Activated naive CD8-positive, alpha-beta T cell treated with anti-CD3 and anti-CD28 coated beads for 36 hours (primary cell): ENCODE measurements at regions not wholly inside any gene's neighbourhood (a gene's known extent, or its start where the extent isn't known, plus 50 kb on each side); places are given as distances from the start of the nearest gene placed in this dataset.

Experiments used
- DNase-seq: peaks from one replicate; pipeline ENCODE4 v3.0.0; 2021
- H3K27ac Mint-ChIP-seq: one replicate; pipeline ENCODE4 v1.8.0; 2022; ENCODE audit warnings: mild to moderate bottlenecking, moderate library complexity, mixed read lengths
- H3K27me3 Mint-ChIP-seq: one replicate; pipeline ENCODE4 v1.8.0; 2022; ENCODE audit warnings: mild to moderate bottlenecking, mixed read lengths
- H3K36me3 Mint-ChIP-seq: one replicate; pipeline ENCODE4 v1.8.0; 2021; ENCODE audit warnings: mild to moderate bottlenecking, mixed read lengths
- H3K4me1 Mint-ChIP-seq: one replicate; pipeline ENCODE4 v1.8.0; 2021; ENCODE audit warnings: mixed read lengths
- H3K4me3 Mint-ChIP-seq: one replicate; pipeline ENCODE4 v1.8.0; 2022; ENCODE audit warnings: mild to moderate bottlenecking, moderate library complexity, mixed read lengths
- H3K9me3 Mint-ChIP-seq: one replicate; pipeline ENCODE4 v1.8.0; 2022; ENCODE audit warnings: mixed read lengths

- Mint-ChIP-seq H3K4me1 (no peaks in the 10 kb centered on the region), H3K36me3 (no peaks in the 10 kb centered on the region), H3K27ac (no peak overlapping the region), H3K27me3 (peaks cover 30% of the 10 kb centered on the region), H3K4me3 (no peak overlapping the region), H3K9me3 (no peaks in the 10 kb centered on the region)
- no peak for DNase-seq
Measured at GRCh38 chr10:91705948-91706670, 73.2 kb upstream of the PPP1R3C start.

GRCh38 chr10:91702620-91703019, 69.7 kb upstream of the PPP1R3C start:
- Mint-ChIP-seq H3K4me3 (no peak overlapping the region), H3K4me1 (no peaks in the 10 kb centered on the region), H3K9me3 (no peaks in the 10 kb centered on the region), H3K36me3 (no peaks in the 10 kb centered on the region), H3K27ac (no peak overlapping the region), H3K27me3 (peaks cover 21% of the 10 kb centered on the region)
- DNase-seq, result no peak

GRCh38 chr10:91700788-91701444, 68.0 kb upstream of the PPP1R3C start:
- Mint-ChIP-seq H3K9me3 (no peaks in the 10 kb centered on the region), H3K27ac (no peak overlapping the region), H3K36me3 (no peaks in the 10 kb centered on the region), H3K27me3 (peaks cover 7% of the 10 kb centered on the region), H3K4me1 (no peaks in the 10 kb centered on the region), H3K4me3 (no peak overlapping the region)
- DNase-seq, result no peak

GRCh38 chr10:91700273-91700672, 67.4 kb upstream of the PPP1R3C start:
- DNase-seq, result no peak
- Mint-ChIP-seq H3K36me3 (no peaks in the 10 kb centered on the region), H3K27me3 (peaks cover 7% of the 10 kb centered on the region), H3K4me3 (no peak overlapping the region), H3K9me3 (no peaks in the 10 kb centered on the region), H3K4me1 (no peaks in the 10 kb centered on the region), H3K27ac (no peak overlapping the region)

GRCh38 chr10:91698258-91698657, 65.4 kb upstream of the PPP1R3C start:
- no peak for DNase-seq
- Mint-ChIP-seq H3K9me3 (no peaks in the 10 kb centered on the region), H3K4me1 (no peaks in the 10 kb centered on the region), H3K36me3 (no peaks in the 10 kb centered on the region), H3K4me3 (no peak overlapping the region), H3K27me3 (peaks cover 5% of the 10 kb centered on the region), H3K27ac (no peak overlapping the region)

GRCh38 chr10:91694170-91694794, 61.4 kb upstream of the PPP1R3C start:
- no peak overlapping the region for H3K27ac Mint-ChIP-seq
- H3K36me3 Mint-ChIP-seq, result no peaks in the 10 kb centered on the region
- DNase-seq, result no peak
- no peaks in the 10 kb centered on the region for H3K9me3 Mint-ChIP-seq
- H3K27me3 Mint-ChIP-seq, result peaks cover 5% of the 10 kb centered on the region
- H3K4me1 Mint-ChIP-seq, result peaks cover 4% of the 10 kb centered on the region
- no peak overlapping the region for H3K4me3 Mint-ChIP-seq

- H3K27ac Mint-ChIP-seq, result no peak overlapping the region
- no peaks in the 10 kb centered on the region for H3K9me3 Mint-ChIP-seq
- H3K36me3 Mint-ChIP-seq, result no peaks in the 10 kb centered on the region
- no peak overlapping the region for H3K4me3 Mint-ChIP-seq
- H3K27me3 Mint-ChIP-seq, result peaks cover 5% of the 10 kb centered on the region
- no peak for DNase-seq
- peaks cover 4% of the 10 kb centered on the region for H3K4me1 Mint-ChIP-seq
Measured at GRCh38 chr10:91691981-91692380, 59.1 kb upstream of the PPP1R3C start.

GRCh38 chr10:91690996-91691676, 58.3 kb upstream of the PPP1R3C start:
- Mint-ChIP-seq H3K36me3 (no peaks in the 10 kb centered on the region), H3K4me1 (peaks cover 4% of the 10 kb centered on the region), H3K27me3 (peaks cover 5% of the 10 kb centered on the region), H3K4me3 (no peak overlapping the region), H3K27ac (no peak overlapping the region), H3K9me3 (no peaks in the 10 kb centered on the region)
- no peak for DNase-seq

- Mint-ChIP-seq H3K36me3 (no peaks in the 10 kb centered on the region), H3K4me1 (peaks cover 4% of the 10 kb centered on the region), H3K27ac (no peak overlapping the region), H3K4me3 (no peak overlapping the region), H3K9me3 (no peaks in the 10 kb centered on the region), H3K27me3 (peaks cover 5% of the 10 kb centered on the region)
- no peak for DNase-seq
Measured at GRCh38 chr10:91690412-91690811, 57.5 kb upstream of the PPP1R3C start.

GRCh38 chr10:91689731-91690168, 56.9 kb upstream of the PPP1R3C start:
- Mint-ChIP-seq H3K27ac (no peak overlapping the region), H3K27me3 (peaks cover 5% of the 10 kb centered on the region), H3K36me3 (no peaks in the 10 kb centered on the region), H3K4me3 (no peak overlapping the region), H3K4me1 (peaks cover 4% of the 10 kb centered on the region), H3K9me3 (no peaks in the 10 kb centered on the region)
- DNase-seq, result no peak

- H3K27me3 Mint-ChIP-seq, result no peaks in the 10 kb centered on the region
- no peaks in the 10 kb centered on the region for H3K36me3 Mint-ChIP-seq
- H3K4me1 Mint-ChIP-seq, result peaks cover 3% of the 10 kb centered on the region
- H3K4me3 Mint-ChIP-seq, result no peak overlapping the region
- H3K9me3 Mint-ChIP-seq, result no peaks in the 10 kb centered on the region
- no peak overlapping the region for H3K27ac Mint-ChIP-seq
- no peak for DNase-seq
Measured at GRCh38 chr10:91684841-91685240, 52.0 kb upstream of the PPP1R3C start.

- Mint-ChIP-seq H3K9me3 (no peaks in the 10 kb centered on the region), H3K27me3 (no peaks in the 10 kb centered on the region), H3K4me3 (no peak overlapping the region), H3K27ac (no peak overlapping the region), H3K36me3 (no peaks in the 10 kb centered on the region), H3K4me1 (no peaks in the 10 kb centered on the region)
- DNase-seq, result no peak
Measured at GRCh38 chr10:91683975-91684374, 51.1 kb upstream of the PPP1R3C start.

GRCh38 chr10:91682912-91683311, 50.0 kb upstream of the PPP1R3C start:
- H3K36me3 Mint-ChIP-seq, result no peaks in the 10 kb centered on the region

More at GRCh38 chr10:91682912-91683311, 50.0 kb upstream of the PPP1R3C start:
- no peaks in the 10 kb centered on the region for H3K4me1 Mint-ChIP-seq
- H3K9me3 Mint-ChIP-seq, result no peaks in the 10 kb centered on the region
- H3K4me3 Mint-ChIP-seq, result no peak overlapping the region
- H3K27me3 Mint-ChIP-seq, result no peaks in the 10 kb centered on the region
- no peak overlapping the region for H3K27ac Mint-ChIP-seq
- no peak for DNase-seq
